ENCODE measurements at regions not wholly inside any gene's neighbourhood (a gene's known extent, or its start where the extent isn't known, plus 50 kb on each side); places are given as distances from the start of the nearest gene placed in this dataset.

GRCh38 chr16:51439271-51439670 is 288.2 kb upstream of the SALL1 start:
- no peak overlapping the region for H4K91ac ChIP-seq (ENCODE audit: insufficient read depth, low read depth, low read length)
- H2AFZ ChIP-seq (replicated peaks; ENCODE audit: low read length, poor library complexity): no peak overlapping the region
- H3K18ac ChIP-seq (ENCODE audit: low read depth, low read length): no peak overlapping the region
- peaks cover 3% of the 10 kb centered on the region; the same call in 1 of the 2 replicates for H3K27me3 ChIP-seq (ENCODE audit: control insufficient read depth, insufficient read depth, low read length)
- H3K27ac ChIP-seq (ENCODE audit: insufficient read depth, low read length): no peak overlapping the region
- H2AK9ac ChIP-seq (replicated peaks; ENCODE audit: low read depth, low read length, poor library complexity): no peak overlapping the region
- no peak overlapping the region for H3K4ac ChIP-seq (ENCODE audit: low read depth, low read length)
- no peaks in the 10 kb centered on the region for H3K79me1 ChIP-seq (ENCODE audit: low read depth in 1 of 2, low read length in 2 of 2)
- no peak overlapping the region for H4K8ac ChIP-seq (ENCODE audit: low read depth in 2 of 2, low read length in 2 of 2)
- no peak overlapping the region for H4K5ac ChIP-seq (ENCODE audit: low read depth, low read length)
- H3K4me2 ChIP-seq (ENCODE audit: low read depth, low read length): no peak overlapping the region
- H2BK5ac ChIP-seq (ENCODE audit: low read depth, low read length, poor library complexity, severe bottlenecking): no peak overlapping the region
- intact Hi-C loops (cut with micrococcal nuclease) (no loop called here), in situ Hi-C loops (cut with MboI; ENCODE audit: low sequenced_read_pairs) (no loop called here), dilution Hi-C loops (cut with HindIII; ENCODE audit: low sequenced_read_pairs, unreplicated experiment) (no loop called here)
- no peaks in the 10 kb centered on the region for H3K9me3 ChIP-seq (ENCODE audit: control insufficient read depth, insufficient read depth, low read length)
- CTCF ChIA-PET: no interaction called here
- H3K9ac ChIP-seq (ENCODE audit: low read depth, low read length): no peak overlapping the region
- no peak for ATAC-seq (ENCODE audit: low read depth)
- H2BK15ac ChIP-seq (ENCODE audit: low read depth, low read length): no peak overlapping the region
- no peak overlapping the region for H2BK20ac ChIP-seq (ENCODE audit: low read depth, low read length)
- POLR2A ChIA-PET (ENCODE audit: unreplicated experiment): no interaction called here
- no peak overlapping the region for H3K23ac ChIP-seq (ENCODE audit: low read depth, low read length)
- H3K56ac ChIP-seq (ENCODE audit: extremely low read depth, insufficient read depth, low read length): no peak overlapping the region
- H2BK120ac ChIP-seq (ENCODE audit: low read depth, low read length): no peak overlapping the region
- no peaks in the 10 kb centered on the region for H3K4me1 ChIP-seq (ENCODE audit: control insufficient read depth, insufficient read depth, low read length)
- no TSS peak for BruUV-seq (replicated peaks)
- H4K20me1 ChIP-seq (ENCODE audit: insufficient read depth, low read length): no peaks in the 10 kb centered on the region
- WGBS, 2 experiments (ENCODE audit: extremely low coverage in 2 of 2, insufficient read length in 1 of 2): no CpG with 5 or more reads among the region's 5 CpGs
- H2AK5ac ChIP-seq (ENCODE audit: low read depth, low read length): no peak overlapping the region
- no peak overlapping the region for H3K4me3 ChIP-seq (ENCODE audit: insufficient read depth, low read depth, low read length)
- H3K9me1 ChIP-seq (ENCODE audit: insufficient read depth, low read length): no peaks in the 10 kb centered on the region
- TF ChIP-seq SMC3 (IDR thresholded peaks at IDR 0.05; ENCODE audit: low read depth, low read length): no peak
- TF ChIP-seq RCOR1 (IDR thresholded peaks at IDR 0.05; ENCODE audit: insufficient replicate concordance, low read length): no peak
- no peak for TF ChIP-seq MAFK (IDR thresholded peaks at IDR 0.05; ENCODE audit: low read depth, low read length)
- no peak for TF ChIP-seq POLR2A (IDR thresholded peaks at IDR 0.05; ENCODE audit: low read depth, low read length)
- TF ChIP-seq MAZ (IDR thresholded peaks at IDR 0.05; ENCODE audit: borderline replicate concordance, low read depth, low read length): no peak
- no peak for TF ChIP-seq FOS (IDR thresholded peaks at IDR 0.05; ENCODE audit: low read depth, low read length)
- TF ChIP-seq RFX5 (IDR thresholded peaks at IDR 0.05; ENCODE audit: low read depth, low read length): no peak
- TF ChIP-seq, protein P1, sequence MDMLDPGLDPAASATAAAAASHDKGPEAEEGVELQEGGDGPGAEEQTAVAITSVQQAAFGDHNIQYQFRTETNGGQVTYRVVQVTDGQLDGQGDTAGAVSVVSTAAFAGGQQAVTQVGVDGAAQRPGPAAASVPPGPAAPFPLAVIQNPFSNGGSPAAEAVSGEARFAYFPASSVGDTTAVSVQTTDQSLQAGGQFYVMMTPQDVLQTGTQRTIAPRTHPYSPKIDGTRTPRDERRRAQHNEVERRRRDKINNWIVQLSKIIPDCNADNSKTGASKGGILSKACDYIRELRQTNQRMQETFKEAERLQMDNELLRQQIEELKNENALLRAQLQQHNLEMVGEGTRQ (IDR thresholded peaks at IDR 0.05; ENCODE audit: low read depth, low read length): no peak
- no peak for TF ChIP-seq CTCF (conservative IDR thresholded peaks at IDR 0.05; ENCODE audit: low read depth, low read length)
- TF ChIP-seq CHD1 (IDR thresholded peaks at IDR 0.05; ENCODE audit: low read depth, low read length): no peak
- no peak for TF ChIP-seq BHLHE40 (IDR thresholded peaks at IDR 0.05; ENCODE audit: low read depth, low read length)
- TF ChIP-seq CEBPB (IDR thresholded peaks at IDR 0.05; ENCODE audit: low read depth, low read length): no peak
- DNase-seq: no peak
- H3K36me3 ChIP-seq (ENCODE audit: control insufficient read depth, insufficient read depth, low read length): no peaks in the 10 kb centered on the region
- no peak overlapping the region for H3K14ac ChIP-seq (replicated peaks; ENCODE audit: low read depth, low read length)

Data from IMR-90 (cell line).